ENCODE measurements at regions not wholly inside any gene's neighbourhood (a gene's known extent, or its start where the extent isn't known, plus 50 kb on each side); places are given as distances from the start of the nearest gene placed in this dataset.

DNA sequence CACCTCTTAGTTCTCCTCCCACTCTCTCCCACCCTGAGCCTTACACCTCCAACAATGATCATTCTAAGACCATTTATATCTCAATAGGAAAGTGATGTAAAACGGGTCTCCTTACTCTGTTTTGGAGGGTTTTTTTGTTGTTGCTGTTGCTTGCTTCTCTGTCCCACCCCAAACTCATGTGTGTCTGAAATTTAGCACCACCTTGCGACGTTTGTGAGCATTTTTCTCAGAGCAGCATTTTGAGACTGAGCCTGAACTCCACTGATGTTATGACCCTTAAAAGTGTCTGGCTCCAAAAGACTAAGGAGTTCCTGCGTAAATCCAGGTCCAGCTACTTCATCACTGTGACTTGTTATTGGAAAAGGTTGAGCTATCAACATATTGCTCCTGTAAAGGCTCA is 155.0 kb downstream of the DAD1 start:
- POLR2A ChIA-PET (ENCODE audit: low non-redundant PET), result no interaction called here
- H3K27ac ChIP-seq, result no peak overlapping the region
- no peak for DNase-seq (ENCODE audit: low spot score)
- no peak for TF ChIP-seq CTCF (conservative IDR thresholded peaks at IDR 0.05; ENCODE audit: low read depth)
- CTCF ChIA-PET, result no interaction called here

GRCh38 chr14:22433069-22433468 is 156.0 kb downstream of the DAD1 start:
- POLR2A ChIA-PET (ENCODE audit: low non-redundant PET), result no interaction called here
- DNase-seq (ENCODE audit: low spot score), result no peak
- TF ChIP-seq CTCF (conservative IDR thresholded peaks at IDR 0.05; ENCODE audit: low read depth), result no peak
- no peak overlapping the region for H3K27ac ChIP-seq
- CTCF ChIA-PET, result interaction anchor here (0.9 kb wide), 1 partner anchor 43 kb away, joined by 3 read pairs; no protein-coding TSS in a partner anchor

- DNase-seq (ENCODE audit: low spot score), result peak; percentile 85
- TF ChIP-seq CTCF (conservative IDR thresholded peaks at IDR 0.05; ENCODE audit: low read depth), result no peak
- CTCF ChIA-PET, result interaction anchor here (0.6 to 1.1 kb wide), 2 partner anchors 12 to 40 kb away, joined by 3 to 6 read pairs; no protein-coding TSS in a partner anchor
- POLR2A ChIA-PET (ENCODE audit: low non-redundant PET), result interaction anchor here (0.7 kb wide), 1 partner anchor 124 kb away, joined by 3 read pairs; no protein-coding TSS in a partner anchor
- H3K27ac ChIP-seq, result no peak overlapping the region
These were observed 156.6 kb downstream of the DAD1 start for GRCh38 chr14:22432348-22432976.

DNA sequence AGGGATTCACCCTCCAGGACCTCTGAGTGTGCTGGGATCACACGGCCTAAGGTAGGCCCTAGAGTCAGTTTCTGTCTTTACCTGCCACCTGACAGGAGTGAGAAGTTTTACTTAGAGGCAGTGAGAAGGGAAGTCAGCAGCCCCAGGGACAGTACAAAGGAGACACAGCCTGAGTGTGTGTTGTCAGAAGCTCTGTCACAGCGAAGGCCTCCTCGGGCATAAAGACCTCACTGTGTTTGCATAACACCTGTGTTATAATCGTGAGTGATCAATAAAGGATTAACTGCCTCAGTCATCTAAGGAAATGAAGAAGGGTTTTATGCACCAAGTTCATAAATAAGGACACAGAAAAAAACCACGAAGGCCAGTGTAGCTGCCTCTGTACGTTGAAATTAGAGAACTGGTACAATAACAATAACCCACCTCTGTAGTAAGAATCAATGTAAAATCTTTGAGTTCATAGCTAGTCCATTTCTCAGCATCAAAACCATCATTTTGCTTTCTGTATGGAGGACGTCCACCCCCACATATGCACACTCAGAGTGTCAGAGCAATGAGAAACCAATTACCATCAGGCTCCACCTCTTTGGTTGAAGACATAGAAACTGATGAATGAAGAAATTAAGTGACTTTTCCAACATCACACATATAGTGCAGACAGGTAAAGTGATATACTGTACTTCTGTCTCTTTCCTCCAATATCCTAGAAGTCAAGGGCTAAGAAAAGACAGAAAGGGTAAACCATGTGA is 159.3 kb downstream of the DAD1 start:
- TF ChIP-seq CTCF (conservative IDR thresholded peaks at IDR 0.05; ENCODE audit: low read depth), result no peak
- POLR2A ChIA-PET (ENCODE audit: low non-redundant PET), result no interaction called here
- H3K27ac ChIP-seq, result no peak overlapping the region
- DNase-seq (ENCODE audit: low spot score), result no peak
- CTCF ChIA-PET, result no interaction called here

DNA sequence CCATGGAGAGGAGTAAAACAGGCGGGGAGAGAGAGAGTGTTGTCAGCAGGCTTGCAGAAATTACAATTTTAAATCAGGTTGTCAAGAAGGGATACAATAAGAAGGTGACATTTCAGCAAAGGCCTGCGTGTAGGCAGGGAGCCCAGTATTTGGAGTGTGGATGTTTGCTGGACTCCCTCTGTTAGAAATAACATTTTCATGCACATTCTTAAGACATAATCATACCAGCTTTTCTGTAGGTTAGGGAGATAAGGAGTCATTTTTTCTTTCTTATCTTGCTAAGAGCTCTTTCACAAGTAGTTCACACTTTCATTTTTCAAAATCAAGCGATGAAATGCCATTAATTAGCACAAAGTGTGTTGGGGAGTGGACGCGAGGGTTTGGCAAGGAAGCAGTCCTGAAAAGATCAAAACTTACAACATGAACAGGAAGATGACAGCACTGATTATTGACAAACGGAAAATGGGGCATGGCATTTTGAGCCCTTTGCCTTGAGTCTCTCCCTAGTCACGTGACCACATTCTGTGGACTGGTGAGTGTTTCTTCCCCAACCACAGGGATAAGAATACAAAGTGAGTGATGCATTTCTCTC is 160.2 kb downstream of the DAD1 start:
- ChIA-PET POLR2A (ENCODE audit: low non-redundant PET) (no interaction called here), CTCF (interaction anchor here (0.6 kb wide), 1 partner anchor 141 kb away, joined by 3 read pairs; no protein-coding TSS in a partner anchor)
- no peak overlapping the region for H3K27ac ChIP-seq
- no peak for TF ChIP-seq CTCF (conservative IDR thresholded peaks at IDR 0.05; ENCODE audit: low read depth)
- DNase-seq (ENCODE audit: low spot score), result no peak

- peak; percentile 41 for DNase-seq (ENCODE audit: low spot score)
- POLR2A ChIA-PET (ENCODE audit: low non-redundant PET), result no interaction called here
- no peak for TF ChIP-seq CTCF (conservative IDR thresholded peaks at IDR 0.05; ENCODE audit: low read depth)
- CTCF ChIA-PET, result interaction anchor here (0.6 kb wide), 1 partner anchor 142 kb away, joined by 3 read pairs; no protein-coding TSS in a partner anchor
- H3K27ac ChIP-seq, result peak overlapping the region; percentile 69
These were observed 161.2 kb downstream of the DAD1 start for GRCh38 chr14:22427771-22428231.
